H1 (cell line): ENCODE measurements at regions not wholly inside any gene's neighbourhood (a gene's known extent, or its start where the extent isn't known, plus 50 kb on each side); places are given as distances from the start of the nearest gene placed in this dataset.

Experiments
- CHD7 ChIP-seq: fragments of 300-600 bp; sonication (generic); IDR thresholded peaks from 2 replicates; pipeline ENCODE4 v1.7.1; 2012; ENCODE audit warnings: low read length, moderate library complexity, mild to moderate bottlenecking, inconsistent platforms; ENCODE audit not compliant: insufficient replicate concordance
- EP300 ChIP-seq, 2 experiments: IDR thresholded peaks; 1 replicate in 1 of 2; 2 replicates in 1 of 2; pipeline ENCODE4 v1.6.1; 2011 to 2012; ENCODE audit warnings: low read depth in 2 of 2, low read length in 2 of 2, mild to moderate bottlenecking in 2 of 2, borderline replicate concordance in 1 of 2, inconsistent platforms in 1 of 2, moderate library complexity in 1 of 2
- FOSL1 ChIP-seq: IDR thresholded peaks from 2 replicates; pipeline ENCODE4 v1.6.1; 2011; ENCODE audit warnings: mild to moderate bottlenecking, low read depth, low read length, moderate library complexity; ENCODE audit not compliant: insufficient read depth
- GABPA ChIP-seq: IDR thresholded peaks from 2 replicates; pipeline ENCODE4 v1.6.1; 2011; ENCODE audit warnings: mild to moderate bottlenecking, low read length, moderate library complexity, borderline replicate concordance; ENCODE audit not compliant: insufficient read depth

- TF ChIP-seq CHD7 (no peak), GABPA (no peak), EP300 (IDR thresholded peaks at IDR 0.05; ENCODE audit: borderline replicate concordance in 1 of 2, low read depth in 2 of 2, low read length in 2 of 2) (no peak), FOSL1 (no peak)
Observed at GRCh38 chr3:145188079-145188770, 972.8 kb downstream of the PLOD2 start (continued).
